ENCODE measurements at regions not wholly inside any gene's neighbourhood (a gene's known extent, or its start where the extent isn't known, plus 50 kb on each side); places are given as distances from the start of the nearest gene placed in this dataset.
"Not testable (repeated sequence)": the region's sequence is repeated elsewhere in the genome, so short reads cannot be mapped to it uniquely, and the experiment has no call there.

DNA sequence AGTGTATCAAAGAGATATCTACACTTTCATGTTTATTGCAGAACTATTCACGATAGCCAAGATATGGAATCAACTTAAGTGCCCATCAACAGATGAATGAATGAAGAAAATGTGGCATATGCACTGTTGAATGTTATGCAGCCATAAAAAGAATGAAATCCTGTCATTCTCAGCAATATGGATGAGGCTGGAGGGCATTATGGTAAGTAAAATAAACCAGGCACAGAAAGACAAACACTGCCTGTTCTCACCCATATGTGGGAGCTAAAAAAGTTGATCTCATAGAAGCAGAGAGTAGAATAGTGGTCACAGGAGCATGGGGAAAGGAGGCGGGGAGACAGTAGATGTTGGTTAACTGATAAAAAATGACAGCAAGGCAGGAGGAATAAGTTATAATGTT lies 561.8 kb downstream of the TOX3 start:
- DNase-seq (no peak), ATAC-seq (no peak)
- Histone ChIP-seq H3K4me1 (peaks cover 14% of the 10 kb centered on the region), H3K4me3 (no peak overlapping the region), H3K9me3 (no peaks in the 10 kb centered on the region), H3K27me3 (no peaks in the 10 kb centered on the region), H3K36me3 (replicated peaks in 1 of 2; ENCODE audit: insufficient read depth in 1 of 2, low read depth in 2 of 2) (no peaks in the 10 kb centered on the region), H3K27ac (no peak overlapping the region)
- TF ChIP-seq, protein P1, sequence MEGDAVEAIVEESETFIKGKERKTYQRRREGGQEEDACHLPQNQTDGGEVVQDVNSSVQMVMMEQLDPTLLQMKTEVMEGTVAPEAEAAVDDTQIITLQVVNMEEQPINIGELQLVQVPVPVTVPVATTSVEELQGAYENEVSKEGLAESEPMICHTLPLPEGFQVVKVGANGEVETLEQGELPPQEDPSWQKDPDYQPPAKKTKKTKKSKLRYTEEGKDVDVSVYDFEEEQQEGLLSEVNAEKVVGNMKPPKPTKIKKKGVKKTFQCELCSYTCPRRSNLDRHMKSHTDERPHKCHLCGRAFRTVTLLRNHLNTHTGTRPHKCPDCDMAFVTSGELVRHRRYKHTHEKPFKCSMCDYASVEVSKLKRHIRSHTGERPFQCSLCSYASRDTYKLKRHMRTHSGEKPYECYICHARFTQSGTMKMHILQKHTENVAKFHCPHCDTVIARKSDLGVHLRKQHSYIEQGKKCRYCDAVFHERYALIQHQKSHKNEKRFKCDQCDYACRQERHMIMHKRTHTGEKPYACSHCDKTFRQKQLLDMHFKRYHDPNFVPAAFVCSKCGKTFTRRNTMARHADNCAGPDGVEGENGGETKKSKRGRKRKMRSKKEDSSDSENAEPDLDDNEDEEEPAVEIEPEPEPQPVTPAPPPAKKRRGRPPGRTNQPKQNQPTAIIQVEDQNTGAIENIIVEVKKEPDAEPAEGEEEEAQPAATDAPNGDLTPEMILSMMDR (IDR thresholded peaks at IDR 0.05): no peak
- TF ChIP-seq POLR2A (IDR thresholded peaks at IDR 0.05): no peak
- whole genome bisulfite sequencing, 2 donors: 51 to 57% methylated on average over 2 of the region's 2 CpGs
- intact Hi-C loops (cut with DNase I): no loop called here

DNA sequence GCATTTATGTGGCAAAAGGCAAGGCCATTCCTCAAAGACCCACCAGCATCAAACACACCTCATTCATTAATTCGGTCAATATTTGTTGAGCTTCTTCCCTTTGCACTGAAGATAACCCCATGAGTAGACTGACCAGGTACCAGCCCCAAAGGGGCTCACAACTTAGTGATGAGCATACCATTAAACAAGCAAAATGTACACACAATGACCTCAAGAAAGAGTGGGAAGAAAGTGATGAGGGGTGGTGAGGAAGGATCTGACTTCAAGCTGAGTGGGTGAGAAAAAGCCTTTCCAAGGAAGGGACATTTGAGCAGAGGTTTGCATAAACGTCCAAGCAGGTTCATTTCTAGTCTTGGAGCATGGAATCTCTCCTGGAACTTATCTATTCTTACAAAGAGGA lies 562.5 kb downstream of the TOX3 start:
- Histone ChIP-seq H3K36me3 (replicated peaks in 1 of 2; ENCODE audit: insufficient read depth in 1 of 2, low read depth in 2 of 2) (no peaks in the 10 kb centered on the region), H3K27me3 (no peaks in the 10 kb centered on the region), H3K27ac (no peak overlapping the region), H3K9me3 (no peaks in the 10 kb centered on the region), H3K4me1 (peaks cover 17% of the 10 kb centered on the region), H3K4me3 (no peak overlapping the region)
- 24 to 26% methylated on average over 2 of the region's 2 CpGs for WGBS, 2 donors
- DNase-seq: no peak
- intact Hi-C loops (cut with DNase I): no loop called here
- TF ChIP-seq, protein P1 (IDR thresholded peaks at IDR 0.05): no peak
- no peak for TF ChIP-seq POLR2A (IDR thresholded peaks at IDR 0.05)
- ATAC-seq: no peak

DNA sequence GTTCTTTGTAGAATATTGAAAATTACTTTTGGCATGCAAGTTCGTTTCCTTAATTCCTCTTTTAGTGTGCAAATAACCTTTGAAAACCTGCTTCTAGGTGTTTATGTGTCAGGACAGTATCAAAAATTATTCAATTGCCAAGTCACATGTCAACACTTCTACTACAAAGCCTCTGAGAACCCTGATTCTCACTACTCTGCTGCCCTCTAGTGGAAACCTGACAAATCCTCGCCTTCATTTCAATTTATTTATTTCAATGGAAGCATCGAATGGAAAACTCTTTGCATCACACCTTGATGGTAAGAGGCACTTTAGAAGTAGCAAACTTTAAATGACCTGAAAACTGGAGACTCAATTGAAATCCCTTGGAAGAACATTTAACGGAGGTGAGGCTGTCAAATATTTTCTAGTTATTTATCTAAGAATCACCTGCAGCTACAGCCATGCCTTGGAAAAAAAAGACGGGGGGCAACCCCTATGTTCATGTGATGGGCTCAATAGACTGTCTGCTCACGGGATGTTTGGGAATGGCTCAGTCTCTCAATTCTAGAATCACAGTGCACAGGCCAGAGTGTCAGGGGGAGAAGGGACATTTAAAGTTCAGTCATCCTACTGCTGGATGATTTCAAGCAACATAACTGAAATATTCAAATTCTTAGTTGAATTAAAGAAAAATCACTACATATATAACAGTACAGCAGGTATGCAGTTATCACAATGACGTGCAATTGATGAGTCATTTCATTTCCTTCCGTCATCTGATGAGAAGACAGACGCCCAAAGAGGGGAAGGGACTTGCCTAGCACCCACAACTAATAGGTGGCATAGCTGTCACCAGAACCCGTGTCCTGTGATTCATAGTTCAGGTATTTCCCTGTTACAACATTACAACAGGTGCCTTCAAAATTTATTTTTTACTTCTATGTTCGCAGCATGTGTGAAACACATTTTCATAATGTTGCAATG lies 563.9 kb downstream of the TOX3 start:
- DNase-seq (peak; percentile 57 to 72 (median 64)), ATAC-seq (peak; percentile 88)
- Histone ChIP-seq H3K27ac (no peak overlapping the region), H3K4me1 (peaks cover 22% of the 10 kb centered on the region), H3K9me3 (no peaks in the 10 kb centered on the region), H3K36me3 (replicated peaks in 1 of 2; ENCODE audit: insufficient read depth in 1 of 2, low read depth in 2 of 2) (no peaks in the 10 kb centered on the region), H3K27me3 (no peaks in the 10 kb centered on the region), H3K4me3 (no peak overlapping the region)
- 23 to 24% methylated on average over 11 of the region's 11 CpGs for WGBS, 2 donors
- intact Hi-C loops (cut with DNase I): no loop called here
- TF ChIP-seq, protein P1 (IDR thresholded peaks at IDR 0.05): peak; percentile 71 to 95 (median 87)
- TF ChIP-seq POLR2A (IDR thresholded peaks at IDR 0.05): no peak

DNA sequence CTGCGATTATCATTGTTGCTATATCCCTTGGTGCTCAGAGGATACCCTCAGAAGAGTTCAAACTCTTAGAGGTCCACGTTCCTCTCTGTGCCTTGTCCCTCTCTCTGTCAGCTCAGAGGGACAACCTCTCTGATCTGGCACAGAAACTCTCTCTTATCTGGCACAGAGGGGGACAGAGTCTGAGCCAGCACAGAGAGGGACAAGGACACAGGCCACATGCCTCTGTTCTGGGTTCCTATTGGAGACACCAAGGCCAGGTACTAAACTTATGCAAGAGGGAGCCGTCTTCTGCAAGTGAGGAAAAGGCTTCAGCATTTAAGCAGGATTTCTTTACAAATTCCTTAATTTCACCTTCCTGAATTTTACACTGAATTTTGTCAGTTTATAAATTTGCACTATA lies 565.2 kb downstream of the TOX3 start:
- intact Hi-C loops (cut with DNase I): no loop called here
- WGBS, 2 donors: 33 to 40% methylated on average over 3 of the region's 3 CpGs
- TF ChIP-seq, protein P1 (IDR thresholded peaks at IDR 0.05): no peak
- no peak for TF ChIP-seq POLR2A (IDR thresholded peaks at IDR 0.05)
- ATAC-seq: peak; percentile 50
- Histone ChIP-seq H3K4me3 (no peak overlapping the region), H3K9me3 (no peaks in the 10 kb centered on the region), H3K27me3 (no peaks in the 10 kb centered on the region), H3K36me3 (replicated peaks in 1 of 2; ENCODE audit: insufficient read depth in 1 of 2, low read depth in 2 of 2) (no peaks in the 10 kb centered on the region), H3K4me1 (peaks cover 22% of the 10 kb centered on the region), H3K27ac (no peak overlapping the region)
- peak in 3 of 4 donors; percentile 16 to 45 (median 38) for DNase-seq

DNA sequence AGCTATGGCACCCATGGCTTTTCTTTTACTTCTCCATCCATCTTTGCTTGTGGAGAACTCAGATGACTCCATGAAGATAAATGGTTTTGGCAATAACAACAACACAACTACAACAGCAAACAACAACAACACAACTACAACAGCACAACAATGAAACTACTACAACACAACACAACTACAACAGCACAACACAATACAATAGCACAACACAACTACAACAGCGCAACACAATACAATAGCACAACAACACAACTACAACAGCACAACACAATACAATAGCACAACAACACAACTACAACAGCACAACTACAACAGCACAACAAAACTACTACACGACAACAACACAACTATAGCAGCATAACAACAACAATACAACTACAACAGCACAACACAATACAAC lies 569.4 kb downstream of the TOX3 start:
- not testable (repeated sequence) for H3K4me3 ChIP-seq; H3K27ac ChIP-seq; H3K27me3 ChIP-seq; H3K36me3 ChIP-seq (replicated peaks in 1 of 2; ENCODE audit: insufficient read depth in 1 of 2, low read depth in 2 of 2); ATAC-seq; H3K9me3 ChIP-seq; DNase-seq
- 67 to 84% methylated on average over 2 of the region's 2 CpGs for WGBS, 2 donors
- H3K4me1 ChIP-seq: peaks cover 20% of the 10 kb centered on the region
- intact Hi-C loops (cut with DNase I): loop anchor here (10.0 kb wide), 1 partner anchor 163 kb away; no protein-coding TSS in a partner anchor
